Prostate gland (tissue), 2 donors: ENCODE measurements at regions not wholly inside any gene's neighbourhood (a gene's known extent, or its start where the extent isn't known, plus 50 kb on each side); places are given as distances from the start of the nearest gene placed in this dataset.

Experiments
- DNase-seq: peaks from one replicate; pipeline ENCODE4 v3.0.0-alpha.2; 2019; ENCODE audit warnings: low spot score
- H3K27ac ChIP-seq, 2 donors: fragments of 200-600 bp; sonication (generic); 2 replicates each; pipeline ENCODE4 v1.5.1; 2017 to 2019
- H3K27me3 ChIP-seq: fragments of 200-600 bp; sonication (generic); replicated peaks from 2 replicates; pipeline ENCODE4 v1.5.1; 2019; ENCODE audit not compliant: insufficient read depth
- H3K36me3 ChIP-seq, 2 donors: fragments of 200-600 bp; sonication (generic); 1 replicate in 1 of 2; 2 replicates in 1 of 2; pipeline versions ENCODE4 v1.5.1 to v1.8.1; 2017 to 2019
- H3K4me1 ChIP-seq: fragments of 200-600 bp; sonication (generic); replicated peaks from 2 replicates; pipeline ENCODE4 v1.5.1; 2019
- H3K4me3 ChIP-seq, 2 donors: fragments of 200-600 bp; sonication (generic); 2 replicates each; pipeline ENCODE4 v1.5.1; 2017 to 2019
- H3K9me3 ChIP-seq: fragments of 200-600 bp; sonication (generic); 2 replicates; pipeline ENCODE4 v1.5.1; 2017
- CTCF ChIP-seq, 4 experiments: fragments of 200-600 bp in 2 of 4; fragments of 450-650 bp in 2 of 4; sonication (generic) in 2 of 4; IDR thresholded peaks; 1 replicate in 3 of 4; 2 replicates in 1 of 4; pipeline ENCODE4 v1.5.1; 2016 to 2019; ENCODE audit warnings: antibody characterized with exemption in 4 of 4, mild to moderate bottlenecking in 2 of 4, moderate library complexity in 2 of 4
- POLR2A ChIP-seq: fragments of 450-650 bp; IDR thresholded peaks from one replicate; pipeline ENCODE4 v1.6.1; 2016; ENCODE audit warnings: antibody characterized with exemption, mild to moderate bottlenecking
- POLR2AphosphoS5 ChIP-seq: sonication (generic); formaldehyde crosslinking; IDR thresholded peaks from one replicate; pipeline ENCODE4 v1.6.1; 2017; ENCODE audit warnings: antibody characterized with exemption
- WGBS: methylation state at CpG from one replicate; pipeline ENCODE4 v1.1.5; 2018; 5-methylcytosine and 5-hydroxymethylcytosine counted together
- intact Hi-C: fragments of 100-400 bp; cut with DNase I; formaldehyde crosslinking; loops from one replicate; pipeline ENCODE4 v1.14.2; 2022

GRCh38 chr11:30698425-30698824 lies 112.3 kb upstream of the MPPED2 start:
- WGBS, result 94% methylated on average over 2 of the region's 2 CpGs

GRCh38 chr11:30697032-30697431 lies 110.9 kb upstream of the MPPED2 start:
- Histone ChIP-seq H3K4me3 (no peak overlapping the region), H3K36me3 (no peaks in the 10 kb centered on the region), H3K4me1 (no peaks in the 10 kb centered on the region), H3K27ac (no peak overlapping the region), H3K27me3 (no peaks in the 10 kb centered on the region), H3K9me3 (no peaks in the 10 kb centered on the region)
- 55% methylated on average over 4 of the region's 4 CpGs for WGBS
- intact Hi-C loops, result no loop called here
- no peak for TF ChIP-seq POLR2AphosphoS5
- TF ChIP-seq CTCF (IDR thresholded peaks at IDR 0.05), result no peak
- TF ChIP-seq POLR2A, result no peak
- no peak for DNase-seq

More at GRCh38 chr11:30698425-30698824, 112.3 kb upstream of the MPPED2 start:
- Histone ChIP-seq H3K4me1 (no peaks in the 10 kb centered on the region), H3K27me3 (no peaks in the 10 kb centered on the region), H3K27ac (no peak overlapping the region), H3K4me3 (no peak overlapping the region), H3K36me3 (no peaks in the 10 kb centered on the region), H3K9me3 (no peaks in the 10 kb centered on the region)
- no peak for TF ChIP-seq POLR2A
- intact Hi-C loops, result no loop called here
- DNase-seq, result no peak

GRCh38 chr11:30684772-30685171 lies 98.6 kb upstream of the MPPED2 start:
- Histone ChIP-seq H3K4me1 (no peaks in the 10 kb centered on the region), H3K9me3 (no peaks in the 10 kb centered on the region), H3K27me3 (no peaks in the 10 kb centered on the region), H3K27ac (no peak overlapping the region), H3K36me3 (no peaks in the 10 kb centered on the region), H3K4me3 (no peak overlapping the region)
- WGBS, result 58% methylated on average over 2 of the region's 2 CpGs
- DNase-seq, result no peak
- TF ChIP-seq CTCF (IDR thresholded peaks at IDR 0.05), result no peak
- no peak for TF ChIP-seq POLR2AphosphoS5
- TF ChIP-seq POLR2A, result no peak
- intact Hi-C loops, result no loop called here

- TF ChIP-seq POLR2A (no peak), POLR2AphosphoS5 (no peak), CTCF (IDR thresholded peaks at IDR 0.05) (no peak)
- no peak for DNase-seq
Measured at GRCh38 chr11:30683176-30683575, 97.0 kb upstream of the MPPED2 start.

GRCh38 chr11:30666817-30667216 lies 80.7 kb upstream of the MPPED2 start:
- Histone ChIP-seq H3K27me3 (no peaks in the 10 kb centered on the region), H3K27ac (no peak overlapping the region), H3K36me3 (no peaks in the 10 kb centered on the region), H3K9me3 (no peaks in the 10 kb centered on the region), H3K4me3 (no peak overlapping the region), H3K4me1 (no peaks in the 10 kb centered on the region)
- 87% methylated on average over 2 of the region's 2 CpGs for WGBS
- DNase-seq, result no peak
- TF ChIP-seq CTCF (IDR thresholded peaks at IDR 0.05), result no peak
- intact Hi-C loops, result no loop called here

More at GRCh38 chr11:30683176-30683575, 97.0 kb upstream of the MPPED2 start:
- intact Hi-C loops, result no loop called here
- no peaks in the 10 kb centered on the region for H3K9me3 ChIP-seq
- H3K4me3 ChIP-seq, result no peak overlapping the region
- no peaks in the 10 kb centered on the region for H3K4me1 ChIP-seq
- no peak overlapping the region for H3K27ac ChIP-seq
- 77% methylated on average over 1 of the region's 1 CpG for WGBS
- H3K27me3 ChIP-seq, result no peaks in the 10 kb centered on the region
- H3K36me3 ChIP-seq, result no peaks in the 10 kb centered on the region
